Lower leg skin (tissue), 4 donors: ENCODE measurements at regions not wholly inside any gene's neighbourhood (a gene's known extent, or its start where the extent isn't known, plus 50 kb on each side); places are given as distances from the start of the nearest gene placed in this dataset.
"Not testable (repeated sequence)": the region's sequence is repeated elsewhere in the genome, so short reads cannot be mapped to it uniquely, and the experiment has no call there.

ENCODE experiments used
- DNase-seq, 2 donors: peaks; one replicate each; pipeline ENCODE4 v3.0.0-alpha.2; 2019; ENCODE audit warnings: low spot score in 2 of 2
- H3K4me3 ChIP-seq: fragments of 200-600 bp; sonication (generic); 2 replicates; pipeline ENCODE4 v1.5.1; 2017; ENCODE audit warnings: mild to moderate bottlenecking, low read depth; ENCODE audit not compliant: poor library complexity, severe bottlenecking
- CTCF ChIP-seq, 3 donors: fragments of 450-650 bp; IDR thresholded peaks; one replicate each; pipeline ENCODE4 v1.5.1; 2016; ENCODE audit warnings: antibody characterized with exemption in 3 of 3, mild to moderate bottlenecking in 3 of 3, moderate library complexity in 2 of 3
- POLR2A ChIP-seq, 2 donors: fragments of 450-650 bp; IDR thresholded peaks; one replicate each; pipeline ENCODE4 v1.6.1; 2016 to 2017; ENCODE audit warnings: antibody characterized with exemption in 2 of 2, mild to moderate bottlenecking in 1 of 2, moderate library complexity in 1 of 2
- WGBS, 2 donors: methylation state at CpG; one replicate each; pipeline ENCODE4 v1.1.5; 2018; 5-methylcytosine and 5-hydroxymethylcytosine counted together
- intact Hi-C: fragments of 100-400 bp; cut with DNase I; formaldehyde crosslinking; loops from one replicate; pipeline ENCODE4 v1.15.0; 2023; ENCODE audit warnings: low total_unique reads

- intact Hi-C loops, result no loop called here
- 50 to 53% methylated on average over 4 of the region's 4 CpGs for WGBS, 2 donors
- TF ChIP-seq POLR2A (IDR thresholded peaks at IDR 0.05), result no peak
- no peak for TF ChIP-seq CTCF (IDR thresholded peaks at IDR 0.05)
- H3K4me3 ChIP-seq, result no peak overlapping the region
- no peak for DNase-seq
These were observed 373.7 kb upstream of the NECTIN3 start for GRCh38 chr3:110697961-110698360.

- H3K4me3 ChIP-seq, DNase-seq, intact Hi-C loops: not testable (repeated sequence)
These were observed 367.3 kb upstream of the NECTIN3 start for GRCh38 chr3:110704332-110704731.

GRCh38 chr3:110708156-110708555 is 363.5 kb upstream of the NECTIN3 start:
- TF ChIP-seq POLR2A (IDR thresholded peaks at IDR 0.05) (no peak), CTCF (IDR thresholded peaks at IDR 0.05) (no peak)
- 94 to 100% methylated on average over 1 of the region's 1 CpG for WGBS, 2 donors

GRCh38 chr3:110710156-110710555 is 361.5 kb upstream of the NECTIN3 start:
- intact Hi-C loops, result no loop called here
- H3K4me3 ChIP-seq, result no peak overlapping the region
- WGBS, 2 donors, result 82 to 85% methylated on average over 7 of the region's 7 CpGs
- DNase-seq, result no peak
- TF ChIP-seq POLR2A (IDR thresholded peaks at IDR 0.05) (no peak), CTCF (IDR thresholded peaks at IDR 0.05) (no peak)

More at GRCh38 chr3:110708156-110708555, 363.5 kb upstream of the NECTIN3 start:
- DNase-seq, result no peak
- intact Hi-C loops, result no loop called here
- H3K4me3 ChIP-seq, result no peak overlapping the region

- WGBS, 2 donors, result 95 to 97% methylated on average over 1 of the region's 1 CpG
- no peak for TF ChIP-seq CTCF (IDR thresholded peaks at IDR 0.05)
- TF ChIP-seq POLR2A (IDR thresholded peaks at IDR 0.05), result no peak
- DNase-seq, result no peak
- intact Hi-C loops, result no loop called here
- no peak overlapping the region for H3K4me3 ChIP-seq
These were observed 361.0 kb upstream of the NECTIN3 start for GRCh38 chr3:110710603-110711002.

GRCh38 chr3:110711130-110711832 is 360.3 kb upstream of the NECTIN3 start:
- intact Hi-C loops, result no loop called here
- no peak for TF ChIP-seq POLR2A (IDR thresholded peaks at IDR 0.05)
- TF ChIP-seq CTCF (IDR thresholded peaks at IDR 0.05), result no peak

More at GRCh38 chr3:110711130-110711832, 360.3 kb upstream of the NECTIN3 start:
- no peak overlapping the region for H3K4me3 ChIP-seq
- no peak for DNase-seq
- 84 to 88% methylated on average over 1 of the region's 1 CpG for WGBS, 2 donors
